Posterior cingulate gyrus (tissue), 11 donors: ENCODE measurements at regions not wholly inside any gene's neighbourhood (a gene's known extent, or its start where the extent isn't known, plus 50 kb on each side); places are given as distances from the start of the nearest gene placed in this dataset.

ENCODE experiments used
- DNase-seq, 10 donors: peaks; one replicate each; pipeline versions ENCODE4 v3.0.0 to v3.0.0-alpha.2; 2020 to 2021; ENCODE audit warnings: mixed read lengths in 3 of 10
- intact Hi-C: fragments of 100-400 bp; cut with DNase I; formaldehyde crosslinking; loops from one replicate; pipeline ENCODE4 v1.15.1; 2023

DNA sequence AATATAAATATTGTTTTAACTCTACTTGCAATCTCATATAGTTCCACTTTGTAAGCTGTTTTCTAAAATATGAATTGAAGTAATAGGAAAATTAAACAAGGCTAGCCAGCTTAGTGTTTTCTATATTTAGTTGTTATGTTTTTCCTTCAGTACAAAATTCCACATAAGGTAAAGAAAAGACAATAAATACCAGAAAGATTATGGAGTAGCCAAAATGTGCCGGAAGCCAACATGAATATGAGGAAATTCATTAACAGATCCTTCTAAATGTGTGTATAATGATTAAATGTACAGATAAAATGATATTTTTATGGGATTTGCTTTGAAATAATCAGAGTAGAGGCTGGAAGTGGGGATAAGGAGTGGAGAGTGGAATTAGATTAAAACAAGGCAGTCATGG is 52.5 kb upstream of the COL21A1 start:
- intact Hi-C loops = no loop called here
- DNase-seq = no peak

DNA sequence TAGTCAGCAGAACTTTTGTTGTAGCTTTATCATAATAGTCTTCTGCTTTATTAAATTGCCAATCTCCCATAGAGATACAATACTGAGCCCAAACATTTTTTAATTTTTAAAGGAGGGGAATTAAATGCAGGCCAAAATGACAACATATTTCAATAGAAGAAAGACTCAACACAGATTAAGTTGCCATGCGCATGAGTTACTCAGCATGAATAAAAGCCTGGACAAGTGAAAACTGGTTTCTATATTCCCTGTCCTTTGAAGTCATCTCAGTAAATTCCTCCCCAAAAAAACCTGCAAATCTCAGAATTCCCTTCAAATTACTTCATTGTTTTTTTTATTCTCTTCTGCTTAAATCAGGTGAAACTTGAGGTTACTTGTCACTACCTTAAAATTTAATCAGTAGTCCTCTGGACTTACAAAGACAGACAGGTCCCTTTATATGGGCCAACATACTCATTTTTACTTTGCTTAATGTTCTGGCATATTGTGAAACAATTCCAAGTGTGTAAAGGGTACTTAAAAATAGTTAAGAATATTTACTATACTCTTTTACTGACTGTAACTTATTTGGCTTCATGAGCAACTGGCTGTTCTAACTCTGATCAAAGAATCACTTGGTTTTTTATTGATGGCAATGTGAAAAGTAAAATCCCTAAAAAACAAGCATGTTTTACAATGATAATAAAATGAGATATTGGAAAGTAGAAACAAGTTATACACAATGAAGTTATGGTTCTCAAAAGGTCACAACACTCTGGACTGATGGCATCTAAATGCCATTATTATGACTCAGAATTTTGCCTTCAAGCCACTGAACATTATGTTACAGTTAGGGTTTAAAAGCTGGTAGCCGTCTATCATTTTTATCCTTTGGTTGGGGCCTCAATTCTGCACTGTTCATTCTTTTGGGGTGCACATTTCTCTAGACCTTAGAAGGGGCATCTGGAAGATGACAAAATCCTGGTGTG is 49.9 kb upstream of the COL21A1 start:
- DNase-seq = no peak
- intact Hi-C loops = no loop called here
